ENCODE measurements at regions not wholly inside any gene's neighbourhood (a gene's known extent, or its start where the extent isn't known, plus 50 kb on each side); places are given as distances from the start of the nearest gene placed in this dataset.

DNA sequence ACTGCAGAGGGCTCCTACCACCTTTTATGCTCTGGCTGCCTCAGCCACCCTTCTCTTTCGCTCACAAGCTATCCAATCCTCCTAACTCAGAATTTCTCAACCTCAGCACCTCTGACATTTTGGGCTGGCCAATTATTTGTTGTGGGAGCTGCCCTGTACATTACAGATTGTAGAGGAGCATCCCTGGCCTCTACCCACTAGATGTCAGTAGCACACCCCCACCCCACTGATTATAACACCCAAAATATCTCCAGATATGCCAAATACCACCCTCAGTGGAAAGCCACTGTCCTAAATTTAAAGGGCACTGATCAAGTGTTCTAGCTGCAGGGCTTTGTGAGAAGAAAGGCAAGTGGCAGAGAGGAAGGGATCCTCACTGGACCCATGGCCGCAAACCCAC, 443.1 kb downstream of the SOX6 start:
- no peak for DNase-seq
- no peak overlapping the region for H3K27ac ChIP-seq (replicated peaks)
- TF ChIP-seq CTCF (IDR thresholded peaks at IDR 0.05; ENCODE audit: borderline replicate concordance): peak; percentile 21

More for the DNA sequence above, 443.1 kb downstream of the SOX6 start:
- Histone ChIP-seq H3K4me3 (no peak overlapping the region), H3K27me3 (ENCODE audit: low read depth) (no peaks in the 10 kb centered on the region), H3K36me3 (no peaks in the 10 kb centered on the region), H3K9me3 (replicated peaks) (no peaks in the 10 kb centered on the region), H3K4me1 (peaks cover 28% of the 10 kb centered on the region)
- intact Hi-C loops (cut with micrococcal nuclease): no loop called here
